GM18951 (cell line): ENCODE measurements at regions not wholly inside any gene's neighbourhood (a gene's known extent, or its start where the extent isn't known, plus 50 kb on each side); places are given as distances from the start of the nearest gene placed in this dataset.
"Not testable (repeated sequence)": the region's sequence is repeated elsewhere in the genome, so short reads cannot be mapped to it uniquely, and the experiment has no call there.

ENCODE experiments used
- POLR2A ChIP-seq: IDR thresholded peaks from 4 replicates; pipeline ENCODE4 v1.6.1; 2011; ENCODE audit warnings: mild to moderate bottlenecking; ENCODE audit not compliant: insufficient read length, insufficient read depth; ENCODE audit errors: extremely low read depth
- in situ Hi-C: fragments of 300-500 bp; cut with MboI; formaldehyde crosslinking; loops from one replicate; pipeline ENCODE4 v1.12.0; 2022; ENCODE audit warnings: low sequenced_read_pairs, mixed read lengths, inconsistent platforms; ENCODE audit not compliant: unreplicated experiment

DNA sequence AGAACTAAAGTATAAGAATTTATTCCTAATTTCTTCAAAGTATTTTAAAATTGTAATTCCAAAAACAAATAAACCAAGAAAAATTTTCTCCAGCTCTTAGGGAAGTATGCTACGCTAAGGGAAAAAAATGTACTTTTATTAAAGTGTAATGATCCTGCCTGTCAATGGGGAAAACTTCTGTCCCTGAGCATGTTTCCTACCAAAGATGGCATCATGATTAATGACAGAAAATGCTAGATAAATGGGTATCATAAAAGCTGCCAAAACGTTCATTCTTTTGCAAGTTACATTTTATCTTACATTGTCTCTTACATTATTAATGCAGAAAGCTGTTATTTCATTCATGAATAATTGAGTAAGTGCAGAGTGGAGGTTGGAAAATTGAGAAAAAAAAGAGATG lies 443.4 kb downstream of the TECRL start:
- no peak for TF ChIP-seq POLR2A
- in situ Hi-C loops = no loop called here

- in situ Hi-C loops = not testable (repeated sequence)
Observed at GRCh38 chr4:63942706-63943286, 466.5 kb downstream of the TECRL start.

GRCh38 chr4:63937961-63938360 lies 471.3 kb downstream of the TECRL start:
- in situ Hi-C loops = no loop called here
- no peak for TF ChIP-seq POLR2A

- in situ Hi-C loops = no loop called here
- TF ChIP-seq POLR2A = no peak
Observed at GRCh38 chr4:63922146-63922545, 487.1 kb downstream of the TECRL start.

GRCh38 chr4:63921561-63921960 lies 487.7 kb downstream of the TECRL start:
- TF ChIP-seq POLR2A = no peak
- in situ Hi-C loops = no loop called here

- TF ChIP-seq POLR2A = no peak
- in situ Hi-C loops = no loop called here
Observed at GRCh38 chr4:63919636-63920365, 489.4 kb downstream of the TECRL start.

DNA sequence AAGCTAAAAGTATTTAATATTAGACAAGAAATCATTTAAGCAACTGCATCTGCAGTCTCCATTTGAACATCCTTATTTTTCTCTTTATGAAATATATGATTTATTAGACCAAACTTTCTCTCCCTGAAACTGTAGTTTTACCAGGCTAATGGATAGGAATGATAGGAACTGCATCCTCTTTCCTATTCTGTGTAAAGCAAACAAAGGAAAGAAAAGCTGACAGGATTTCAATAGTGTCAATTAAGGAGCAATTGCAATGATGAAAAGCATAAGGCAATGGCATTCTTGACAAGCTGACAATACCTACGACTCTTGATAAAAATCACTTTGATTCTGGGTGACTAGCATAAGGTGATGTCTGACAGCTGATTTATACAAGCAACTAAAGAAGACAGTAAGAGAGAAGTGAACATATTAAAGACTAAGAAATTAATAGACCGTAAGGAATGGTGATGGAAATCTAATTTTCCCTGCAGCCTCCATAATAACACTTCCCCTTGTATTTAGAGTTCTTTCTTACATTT lies 502.5 kb downstream of the TECRL start:
- TF ChIP-seq POLR2A = no peak
- in situ Hi-C loops = no loop called here

DNA sequence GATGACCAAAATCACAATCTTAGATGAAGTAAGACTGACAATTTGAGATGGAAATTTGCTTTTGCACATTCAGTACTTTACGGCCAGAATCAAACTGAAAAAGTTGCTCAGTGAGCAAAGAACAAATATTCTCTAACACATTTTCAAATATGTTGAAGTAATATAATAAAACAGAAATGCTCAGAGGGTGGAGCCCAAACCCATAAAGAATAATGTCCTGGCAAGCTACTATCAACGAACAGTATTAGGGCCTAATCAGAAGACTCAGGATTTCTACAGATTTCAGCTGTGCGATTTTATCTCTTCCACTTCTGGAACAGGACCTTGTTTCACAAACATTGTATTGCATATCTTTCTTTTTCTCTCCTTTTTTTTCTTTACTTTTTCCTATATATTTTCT lies 505.0 kb downstream of the TECRL start:
- no peak for TF ChIP-seq POLR2A
- in situ Hi-C loops = no loop called here

DNA sequence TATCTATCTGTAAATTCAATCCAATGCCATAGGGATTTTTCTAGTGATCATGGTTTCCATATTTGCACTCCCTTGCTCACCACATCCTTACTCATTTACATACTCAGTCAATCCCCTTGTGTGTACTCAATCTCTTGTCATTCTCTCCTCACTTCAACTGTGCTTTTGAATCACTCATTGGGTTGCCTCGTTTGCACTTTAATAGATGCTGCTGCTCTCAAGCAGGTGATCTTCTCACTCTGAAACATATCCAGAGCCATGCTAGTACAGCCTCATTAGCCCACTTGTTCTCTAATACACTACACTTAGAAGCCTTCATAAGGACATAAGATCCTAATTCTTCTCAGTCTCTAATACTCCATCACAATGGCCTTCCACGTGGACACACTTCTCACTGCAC lies 507.9 kb downstream of the TECRL start:
- in situ Hi-C loops = no loop called here
- TF ChIP-seq POLR2A = no peak

DNA sequence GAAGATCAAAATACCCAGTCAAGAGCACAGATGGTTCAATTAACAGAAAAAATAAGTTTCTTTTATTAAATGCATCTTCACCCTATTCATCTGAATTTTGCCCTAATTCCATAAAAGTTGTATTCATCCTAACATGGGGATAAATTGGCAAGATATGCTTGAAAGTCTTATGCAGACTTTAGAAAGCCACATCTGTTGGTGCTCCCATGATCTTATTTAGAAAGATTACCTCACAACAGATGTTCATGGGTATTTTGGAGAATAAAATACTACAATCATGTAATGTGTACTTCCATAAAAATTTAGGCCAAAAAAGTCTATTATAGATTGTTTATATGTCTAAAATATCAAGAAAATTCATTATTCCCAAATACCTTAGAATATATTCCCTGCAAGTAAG lies 510.3 kb downstream of the TECRL start:
- in situ Hi-C loops = no loop called here
- TF ChIP-seq POLR2A = no peak

- TF ChIP-seq POLR2A = no peak
- in situ Hi-C loops = no loop called here
Observed at GRCh38 chr4:63894161-63894560, 515.1 kb downstream of the TECRL start.

- no peak for TF ChIP-seq POLR2A
- in situ Hi-C loops = no loop called here
Observed at GRCh38 chr4:63869370-63869769, 539.9 kb downstream of the TECRL start.

- in situ Hi-C loops = no loop called here
- no peak for TF ChIP-seq POLR2A
Observed at GRCh38 chr4:63851496-63851895, 557.8 kb downstream of the TECRL start.

GRCh38 chr4:63841266-63841665 lies 568.0 kb downstream of the TECRL start:
- TF ChIP-seq POLR2A = no peak
- in situ Hi-C loops = no loop called here

GRCh38 chr4:63831590-63832155 lies 577.6 kb downstream of the TECRL start:
- in situ Hi-C loops = no loop called here
- no peak for TF ChIP-seq POLR2A
